SK-N-SH treated with all-trans-retinoic acid at 6 μM for 48 hours (cell line): ENCODE measurements at regions not wholly inside any gene's neighbourhood (a gene's known extent, or its start where the extent isn't known, plus 50 kb on each side); places are given as distances from the start of the nearest gene placed in this dataset.

Experiments used
- ATAC-seq: fragments of 200-7000 bp; cut with Tn5 transposase; 3 replicates; pipeline ENCODE4 v1.9.1; 2020; ENCODE audit warnings: mild to moderate bottlenecking, moderate library complexity
- ARNTL ChIP-seq: fragments of 450-650 bp; formaldehyde crosslinking; IDR thresholded peaks from 2 replicates; pipeline ENCODE4 v1.5.0; 2020; ENCODE audit warnings: low read depth, mild to moderate bottlenecking, moderate library complexity, borderline replicate concordance
- BACH2 ChIP-seq: fragments of 250-450 bp; sonication (Bioruptor Pico); IDR thresholded peaks from 2 replicates; pipeline ENCODE4 v1.9.0; 2021; ENCODE audit warnings: mild to moderate bottlenecking, borderline replicate concordance
- CSDC2 ChIP-seq: fragments of 250-450 bp; sonication (Bioruptor Pico); IDR thresholded peaks from 2 replicates; pipeline ENCODE4 v1.5.0; 2020; ENCODE audit warnings: mild to moderate bottlenecking, moderate library complexity
- ESRRG ChIP-seq: fragments of 250-450 bp; sonication (Bioruptor Pico); IDR thresholded peaks from 2 replicates; pipeline ENCODE4 v1.6.1; 2021; ENCODE audit warnings: mild to moderate bottlenecking
- GLIS3 ChIP-seq: fragments of 250-450 bp; sonication (Bioruptor Pico); IDR thresholded peaks from 2 replicates; pipeline ENCODE4 v1.5.0; 2020; ENCODE audit warnings: mild to moderate bottlenecking, moderate library complexity
- ISL1 ChIP-seq: fragments of 250-450 bp; sonication (Bioruptor Pico); IDR thresholded peaks from 2 replicates; pipeline ENCODE4 v2.1.2; 2022; ENCODE audit warnings: mild to moderate bottlenecking, moderate library complexity
- PPARA ChIP-seq: fragments of 250-450 bp; sonication (Bioruptor Pico); IDR thresholded peaks from 2 replicates; pipeline ENCODE4 v1.5.0; 2020; ENCODE audit warnings: mild to moderate bottlenecking, borderline replicate concordance
- TCF4 ChIP-seq: fragments of 250-450 bp; sonication (Bioruptor Pico); IDR thresholded peaks from 2 replicates; pipeline ENCODE4 v1.8.0; 2021; ENCODE audit warnings: mild to moderate bottlenecking, moderate library complexity, borderline replicate concordance
- TOX ChIP-seq: fragments of 250-450 bp; sonication (Bioruptor Pico); IDR thresholded peaks from 2 replicates; pipeline ENCODE4 v1.8.0; 2021; ENCODE audit warnings: mild to moderate bottlenecking, moderate library complexity, borderline replicate concordance
- ZC3H10 ChIP-seq: fragments of 250-450 bp; sonication (Bioruptor Pico); IDR thresholded peaks from 2 replicates; pipeline ENCODE4 v1.5.1; 2021; ENCODE audit warnings: mild to moderate bottlenecking, moderate library complexity
- ZFP3 ChIP-seq: fragments of 250-450 bp; sonication (Bioruptor Pico); IDR thresholded peaks from 2 replicates; pipeline ENCODE4 v1.5.0; 2020; ENCODE audit warnings: mild to moderate bottlenecking, moderate library complexity
- ZFP30 ChIP-seq: fragments of 450-650 bp; formaldehyde crosslinking; IDR thresholded peaks from 2 replicates; pipeline ENCODE4 v1.5.0; 2022; ENCODE audit warnings: mild to moderate bottlenecking, moderate library complexity
- ZNF565 ChIP-seq: fragments of 450-650 bp; formaldehyde crosslinking; conservative IDR thresholded peaks from 2 replicates; pipeline ENCODE4 v1.5.0; 2020; ENCODE audit warnings: low read depth, mild to moderate bottlenecking, moderate library complexity
- ZNF70 ChIP-seq: fragments of 450-650 bp; formaldehyde crosslinking; IDR thresholded peaks from 2 replicates; pipeline ENCODE4 v1.5.0; 2020; ENCODE audit warnings: mild to moderate bottlenecking, moderate library complexity
- ZNF8 ChIP-seq: fragments of 450-650 bp; formaldehyde crosslinking; IDR thresholded peaks from 2 replicates; pipeline ENCODE4 v1.5.0; 2020; ENCODE audit warnings: mild to moderate bottlenecking, moderate library complexity
- TF ChIP-seq, protein P1 (sequence below): fragments of 250-450 bp; sonication (Bioruptor Pico); IDR thresholded peaks from 2 replicates; pipeline ENCODE4 v1.5.1; 2021; ENCODE audit warnings: mild to moderate bottlenecking, moderate library complexity
- TF ChIP-seq, protein P2 (sequence below): fragments of 250-450 bp; sonication (Bioruptor Pico); IDR thresholded peaks from 2 replicates; pipeline ENCODE4 v1.8.0; 2020; ENCODE audit warnings: mild to moderate bottlenecking, moderate library complexity, borderline replicate concordance
- TF ChIP-seq, protein P3 (sequence below): fragments of 250-450 bp; sonication (Bioruptor Pico); IDR thresholded peaks from 2 replicates; pipeline ENCODE4 v1.8.0; 2021; ENCODE audit warnings: low read depth, mild to moderate bottlenecking, moderate library complexity, borderline replicate concordance
- TF ChIP-seq, protein P4 (sequence below): fragments of 250-450 bp; sonication (Bioruptor Pico); IDR thresholded peaks from 2 replicates; pipeline ENCODE4 v1.5.0; 2020; ENCODE audit warnings: mild to moderate bottlenecking, moderate library complexity
- TF ChIP-seq, protein P5 (sequence below): fragments of 250-450 bp; sonication (Bioruptor Pico); IDR thresholded peaks from 2 replicates; pipeline ENCODE4 v1.5.1; 2020; ENCODE audit warnings: low read depth, mild to moderate bottlenecking, moderate library complexity

DNA sequence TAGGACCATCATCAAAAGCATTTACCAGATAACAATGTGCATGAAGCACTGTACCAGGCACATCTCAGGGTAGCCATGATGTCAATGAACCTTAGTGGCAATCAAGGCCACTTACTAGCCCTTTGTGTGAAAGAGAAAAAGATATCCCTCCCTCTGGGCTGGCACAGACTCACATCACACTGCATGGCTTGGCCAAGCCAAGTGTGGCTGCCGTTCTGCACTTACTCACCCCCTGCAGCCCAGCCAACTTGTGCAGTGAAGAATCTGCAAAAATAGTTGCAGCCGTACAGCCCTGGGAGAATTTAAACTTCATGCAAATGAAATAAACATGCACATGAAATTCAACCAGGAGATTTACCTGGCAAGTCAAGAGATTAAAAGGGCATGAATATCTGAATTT lies 333.5 kb downstream of the DEPDC1B start:
- TF ChIP-seq, protein P1, sequence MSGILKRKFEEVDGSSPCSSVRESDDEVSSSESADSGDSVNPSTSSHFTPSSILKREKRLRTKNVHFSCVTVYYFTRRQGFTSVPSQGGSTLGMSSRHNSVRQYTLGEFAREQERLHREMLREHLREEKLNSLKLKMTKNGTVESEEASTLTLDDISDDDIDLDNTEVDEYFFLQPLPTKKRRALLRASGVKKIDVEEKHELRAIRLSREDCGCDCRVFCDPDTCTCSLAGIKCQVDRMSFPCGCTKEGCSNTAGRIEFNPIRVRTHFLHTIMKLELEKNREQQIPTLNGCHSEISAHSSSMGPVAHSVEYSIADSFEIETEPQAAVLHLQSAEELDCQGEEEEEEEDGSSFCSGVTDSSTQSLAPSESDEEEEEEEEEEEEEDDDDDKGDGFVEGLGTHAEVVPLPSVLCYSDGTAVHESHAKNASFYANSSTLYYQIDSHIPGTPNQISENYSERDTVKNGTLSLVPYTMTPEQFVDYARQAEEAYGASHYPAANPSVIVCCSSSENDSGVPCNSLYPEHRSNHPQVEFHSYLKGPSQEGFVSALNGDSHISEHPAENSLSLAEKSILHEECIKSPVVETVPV (CRISPR knock-in tag) = no peak
- TF ChIP-seq ZNF70 (CRISPR knock-in tag) = no peak
- TF ChIP-seq TCF4 = no peak
- no peak for TF ChIP-seq ARNTL (CRISPR knock-in tag)
- TF ChIP-seq CSDC2 = no peak
- peak; percentile 73 for ATAC-seq

DNA sequence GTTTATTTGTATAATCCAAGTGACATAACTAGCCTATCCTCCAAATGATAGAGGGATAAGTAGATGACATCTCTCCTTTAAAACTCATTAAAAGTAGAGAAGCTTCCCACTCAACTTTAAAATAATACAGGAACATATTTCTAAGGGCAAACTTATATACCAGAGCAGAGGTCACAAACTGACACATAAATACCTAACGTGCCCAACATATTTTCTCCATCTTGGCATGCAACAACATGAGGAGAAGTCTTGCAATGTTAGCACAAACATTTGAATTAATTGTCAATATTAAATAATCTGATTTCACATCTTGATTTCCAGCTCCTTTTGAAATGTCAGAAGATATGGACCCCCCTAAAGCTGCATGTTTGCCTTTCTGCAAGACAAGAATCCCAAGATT lies 335.0 kb downstream of the DEPDC1B start:
- TF ChIP-seq ZNF8 (CRISPR knock-in tag) (no peak), GLIS3 (CRISPR knock-in tag) (no peak), ZNF565 (CRISPR knock-in tag) (no peak), CSDC2 (no peak), ARNTL (CRISPR knock-in tag) (no peak)
- TF ChIP-seq, protein P2, sequence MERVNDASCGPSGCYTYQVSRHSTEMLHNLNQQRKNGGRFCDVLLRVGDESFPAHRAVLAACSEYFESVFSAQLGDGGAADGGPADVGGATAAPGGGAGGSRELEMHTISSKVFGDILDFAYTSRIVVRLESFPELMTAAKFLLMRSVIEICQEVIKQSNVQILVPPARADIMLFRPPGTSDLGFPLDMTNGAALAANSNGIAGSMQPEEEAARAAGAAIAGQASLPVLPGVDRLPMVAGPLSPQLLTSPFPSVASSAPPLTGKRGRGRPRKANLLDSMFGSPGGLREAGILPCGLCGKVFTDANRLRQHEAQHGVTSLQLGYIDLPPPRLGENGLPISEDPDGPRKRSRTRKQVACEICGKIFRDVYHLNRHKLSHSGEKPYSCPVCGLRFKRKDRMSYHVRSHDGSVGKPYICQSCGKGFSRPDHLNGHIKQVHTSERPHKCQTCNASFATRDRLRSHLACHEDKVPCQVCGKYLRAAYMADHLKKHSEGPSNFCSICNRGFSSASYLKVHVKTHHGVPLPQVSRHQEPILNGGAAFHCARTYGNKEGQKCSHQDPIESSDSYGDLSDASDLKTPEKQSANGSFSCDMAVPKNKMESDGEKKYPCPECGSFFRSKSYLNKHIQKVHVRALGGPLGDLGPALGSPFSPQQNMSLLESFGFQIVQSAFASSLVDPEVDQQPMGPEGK = no peak
- TF ChIP-seq, protein P3, sequence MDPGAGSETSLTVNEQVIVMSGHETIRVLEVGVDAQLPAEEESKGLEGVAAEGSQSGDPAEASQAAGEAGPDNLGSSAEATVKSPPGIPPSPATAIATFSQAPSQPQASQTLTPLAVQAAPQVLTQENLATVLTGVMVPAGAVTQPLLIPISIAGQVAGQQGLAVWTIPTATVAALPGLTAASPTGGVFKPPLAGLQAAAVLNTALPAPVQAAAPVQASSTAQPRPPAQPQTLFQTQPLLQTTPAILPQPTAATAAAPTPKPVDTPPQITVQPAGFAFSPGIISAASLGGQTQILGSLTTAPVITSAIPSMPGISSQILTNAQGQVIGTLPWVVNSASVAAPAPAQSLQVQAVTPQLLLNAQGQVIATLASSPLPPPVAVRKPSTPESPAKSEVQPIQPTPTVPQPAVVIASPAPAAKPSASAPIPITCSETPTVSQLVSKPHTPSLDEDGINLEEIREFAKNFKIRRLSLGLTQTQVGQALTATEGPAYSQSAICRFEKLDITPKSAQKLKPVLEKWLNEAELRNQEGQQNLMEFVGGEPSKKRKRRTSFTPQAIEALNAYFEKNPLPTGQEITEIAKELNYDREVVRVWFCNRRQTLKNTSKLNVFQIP = no peak
- no peak for ATAC-seq

DNA sequence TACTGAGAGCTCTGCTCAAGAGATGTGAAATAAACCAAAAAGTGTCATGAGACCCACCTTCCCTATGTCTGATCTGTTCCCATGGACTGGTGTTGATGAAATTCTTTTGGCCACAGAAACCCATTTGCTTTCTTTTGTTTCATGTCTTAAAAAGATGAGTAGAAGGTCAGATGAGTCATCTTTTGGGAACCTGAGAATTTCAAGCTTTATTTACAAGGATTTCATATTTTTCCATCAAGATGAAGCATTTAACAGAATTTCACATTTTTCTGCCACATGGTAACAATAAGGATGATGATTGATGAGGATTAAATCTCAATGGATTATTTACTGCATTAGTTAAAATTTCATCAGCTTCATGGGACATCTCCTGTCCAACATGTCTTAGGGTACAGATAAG lies 337.8 kb downstream of the DEPDC1B start:
- TF ChIP-seq TOX (CRISPR knock-in tag) = 0 out of 2 replicates have a peak, but pooled peaks have one; percentile 37
- no peak for TF ChIP-seq ZFP3
- no peak for TF ChIP-seq ZNF565 (CRISPR knock-in tag)
- TF ChIP-seq, protein P4, sequence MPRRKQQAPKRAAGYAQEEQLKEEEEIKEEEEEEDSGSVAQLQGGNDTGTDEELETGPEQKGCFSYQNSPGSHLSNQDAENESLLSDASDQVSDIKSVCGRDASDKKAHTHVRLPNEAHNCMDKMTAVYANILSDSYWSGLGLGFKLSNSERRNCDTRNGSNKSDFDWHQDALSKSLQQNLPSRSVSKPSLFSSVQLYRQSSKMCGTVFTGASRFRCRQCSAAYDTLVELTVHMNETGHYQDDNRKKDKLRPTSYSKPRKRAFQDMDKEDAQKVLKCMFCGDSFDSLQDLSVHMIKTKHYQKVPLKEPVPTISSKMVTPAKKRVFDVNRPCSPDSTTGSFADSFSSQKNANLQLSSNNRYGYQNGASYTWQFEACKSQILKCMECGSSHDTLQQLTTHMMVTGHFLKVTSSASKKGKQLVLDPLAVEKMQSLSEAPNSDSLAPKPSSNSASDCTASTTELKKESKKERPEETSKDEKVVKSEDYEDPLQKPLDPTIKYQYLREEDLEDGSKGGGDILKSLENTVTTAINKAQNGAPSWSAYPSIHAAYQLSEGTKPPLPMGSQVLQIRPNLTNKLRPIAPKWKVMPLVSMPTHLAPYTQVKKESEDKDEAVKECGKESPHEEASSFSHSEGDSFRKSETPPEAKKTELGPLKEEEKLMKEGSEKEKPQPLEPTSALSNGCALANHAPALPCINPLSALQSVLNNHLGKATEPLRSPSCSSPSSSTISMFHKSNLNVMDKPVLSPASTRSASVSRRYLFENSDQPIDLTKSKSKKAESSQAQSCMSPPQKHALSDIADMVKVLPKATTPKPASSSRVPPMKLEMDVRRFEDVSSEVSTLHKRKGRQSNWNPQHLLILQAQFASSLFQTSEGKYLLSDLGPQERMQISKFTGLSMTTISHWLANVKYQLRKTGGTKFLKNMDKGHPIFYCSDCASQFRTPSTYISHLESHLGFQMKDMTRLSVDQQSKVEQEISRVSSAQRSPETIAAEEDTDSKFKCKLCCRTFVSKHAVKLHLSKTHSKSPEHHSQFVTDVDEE (CRISPR knock-in tag) = no peak
- TF ChIP-seq, protein P5, sequence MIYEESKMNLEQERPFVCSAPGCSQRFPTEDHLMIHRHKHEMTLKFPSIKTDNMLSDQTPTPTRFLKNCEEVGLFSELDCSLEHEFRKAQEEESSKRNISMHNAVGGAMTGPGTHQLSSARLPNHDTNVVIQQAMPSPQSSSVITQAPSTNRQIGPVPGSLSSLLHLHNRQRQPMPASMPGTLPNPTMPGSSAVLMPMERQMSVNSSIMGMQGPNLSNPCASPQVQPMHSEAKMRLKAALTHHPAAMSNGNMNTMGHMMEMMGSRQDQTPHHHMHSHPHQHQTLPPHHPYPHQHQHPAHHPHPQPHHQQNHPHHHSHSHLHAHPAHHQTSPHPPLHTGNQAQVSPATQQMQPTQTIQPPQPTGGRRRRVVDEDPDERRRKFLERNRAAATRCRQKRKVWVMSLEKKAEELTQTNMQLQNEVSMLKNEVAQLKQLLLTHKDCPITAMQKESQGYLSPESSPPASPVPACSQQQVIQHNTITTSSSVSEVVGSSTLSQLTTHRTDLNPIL = no peak
- no peak for TF ChIP-seq PPARA (CRISPR knock-in tag)

DNA sequence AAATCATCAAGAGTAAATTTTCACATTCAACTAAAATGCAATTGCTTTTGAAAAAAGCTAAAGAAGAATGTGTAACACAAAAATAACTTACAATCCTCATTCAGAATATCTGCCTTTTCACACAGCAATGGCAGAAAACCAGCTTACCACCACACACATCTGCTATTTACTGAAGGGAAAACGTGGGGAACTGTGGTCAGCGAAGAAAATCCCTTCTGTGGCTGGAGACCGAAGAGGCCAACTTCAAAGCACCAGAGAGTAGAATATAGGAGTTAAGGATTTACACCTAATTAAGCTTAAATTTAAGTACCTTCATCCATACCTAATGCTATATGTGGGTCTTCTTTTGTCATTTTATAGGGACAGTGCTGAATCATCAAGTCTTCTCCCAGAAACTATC lies 339.6 kb downstream of the DEPDC1B start:
- TF ChIP-seq, protein P3 = no peak
- ATAC-seq = no peak

More for the DNA sequence above, 337.8 kb downstream of the DEPDC1B start:
- peak; percentile 51; the same call in 1 of the 3 replicates for ATAC-seq

DNA sequence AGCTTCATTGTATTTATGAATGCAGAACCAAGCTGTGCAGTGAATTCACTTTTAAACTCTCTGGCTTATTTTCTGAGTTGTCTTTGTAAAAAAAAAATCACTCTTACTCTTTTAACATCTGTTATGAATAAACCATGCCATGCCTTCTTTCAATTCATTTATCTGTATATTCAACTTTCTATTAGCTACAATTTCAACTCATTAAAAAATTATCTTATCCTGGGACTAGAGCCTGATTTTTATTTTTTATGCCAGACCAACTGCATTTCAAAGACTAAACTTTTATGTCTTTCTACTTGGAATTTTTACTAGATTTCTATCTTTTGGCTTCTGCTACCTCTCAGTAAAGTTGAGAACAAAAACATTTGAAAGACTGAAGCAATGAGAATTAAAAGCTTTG lies 342.7 kb downstream of the DEPDC1B start:
- peak; percentile 71 for ATAC-seq
- TF ChIP-seq PPARA (CRISPR knock-in tag) (no peak), BACH2 (CRISPR knock-in tag) (no peak), ZNF70 (CRISPR knock-in tag) (no peak), ZFP30 (CRISPR knock-in tag) (no peak), TCF4 (peak; percentile 99), ESRRG (CRISPR knock-in tag) (no peak), ZC3H10 (CRISPR knock-in tag) (0 out of 2 replicates have a peak, but pooled peaks have one; percentile 44), ISL1 (CRISPR knock-in tag) (peak; percentile 89)
- TF ChIP-seq, protein P1 (CRISPR knock-in tag) = peak; percentile 76; the same call in 1 of the 2 replicates
